OCI-LY3 (cell line): ENCODE measurements at regions not wholly inside any gene's neighbourhood (a gene's known extent, or its start where the extent isn't known, plus 50 kb on each side); places are given as distances from the start of the nearest gene placed in this dataset.

Experiments used
- H2AFZ ChIP-seq: fragments of 200-600, 300-600 bp; shearing (Covaris generic); 2 replicates; pipeline ENCODE4 v1.6.0; 2014; ENCODE audit warnings: antibody characterized with exemption, low read depth, low read length
- H3K27ac ChIP-seq: fragments of 200-600, 300-600 bp; sonication (generic); 2 replicates; pipeline ENCODE4 v1.5.1; 2014; ENCODE audit warnings: mild to moderate bottlenecking, low read length, moderate library complexity, mixed read lengths
- H3K27me3 ChIP-seq: fragments of 200-600, 300-600 bp; sonication (generic); 2 replicates; pipeline ENCODE4 v1.6.1; 2014; ENCODE audit warnings: low read depth, low read length, mixed read lengths
- H3K36me3 ChIP-seq: fragments of 200-600, 300-600 bp; sonication (generic); replicated peaks from 2 replicates; pipeline ENCODE3; 2014; ENCODE audit warnings: low read depth, low read length, mixed read lengths
- H3K4me1 ChIP-seq: fragments of 300-600, 200-600 bp; sonication (generic); 2 replicates; pipeline ENCODE4 v1.6.1; 2014; ENCODE audit warnings: low read length, mixed read lengths
- H3K4me2 ChIP-seq: fragments of 200-600, 300-600 bp; sonication (generic); 2 replicates; pipeline ENCODE4 v1.6.1; 2014; ENCODE audit warnings: low read length, mixed read lengths
- H3K4me3 ChIP-seq: fragments of 300-600, 200-600 bp; sonication (generic); 2 replicates; pipeline ENCODE4 v1.5.1; 2014; ENCODE audit warnings: antibody characterized with exemption, mild to moderate bottlenecking, low read length, moderate library complexity
- H3K79me2 ChIP-seq: fragments of 300-600, 200-600 bp; shearing (Covaris generic); 2 replicates; pipeline ENCODE4 v1.6.1; 2014; ENCODE audit warnings: mild to moderate bottlenecking, low read length, mixed read lengths
- H3K9ac ChIP-seq: fragments of 300-600, 200-600 bp; shearing (Covaris generic); 2 replicates; pipeline ENCODE4 v1.6.0; 2014; ENCODE audit warnings: mild to moderate bottlenecking, low read length, moderate library complexity
- H3K9me3 ChIP-seq: fragments of 200-600, 300-600 bp; shearing (Covaris generic); 2 replicates; pipeline ENCODE4 v1.6.1; 2014; ENCODE audit warnings: low read length, mixed read lengths; ENCODE audit not compliant: insufficient read depth
- H4K20me1 ChIP-seq: fragments of 200-600, 300-600 bp; sonication (generic); 2 replicates; pipeline ENCODE4 v1.6.1; 2016; ENCODE audit warnings: low read length, mixed read lengths; ENCODE audit not compliant: insufficient read depth
- EZH2phosphoT487 ChIP-seq: fragments of 200-600 bp; shearing (Covaris generic); IDR thresholded peaks from 2 replicates; pipeline ENCODE4 v1.6.1; 2018; ENCODE audit warnings: antibody characterized with exemption, mixed run types, low read depth
- TF ChIP-seq, protein P1 (sequence below): fragments of 200-600, 300-600 bp; sonication (generic); IDR thresholded peaks from 2 replicates; pipeline ENCODE4 v1.5.1; 2014; ENCODE audit warnings: antibody characterized with exemption, low read length, low read depth

DNA sequence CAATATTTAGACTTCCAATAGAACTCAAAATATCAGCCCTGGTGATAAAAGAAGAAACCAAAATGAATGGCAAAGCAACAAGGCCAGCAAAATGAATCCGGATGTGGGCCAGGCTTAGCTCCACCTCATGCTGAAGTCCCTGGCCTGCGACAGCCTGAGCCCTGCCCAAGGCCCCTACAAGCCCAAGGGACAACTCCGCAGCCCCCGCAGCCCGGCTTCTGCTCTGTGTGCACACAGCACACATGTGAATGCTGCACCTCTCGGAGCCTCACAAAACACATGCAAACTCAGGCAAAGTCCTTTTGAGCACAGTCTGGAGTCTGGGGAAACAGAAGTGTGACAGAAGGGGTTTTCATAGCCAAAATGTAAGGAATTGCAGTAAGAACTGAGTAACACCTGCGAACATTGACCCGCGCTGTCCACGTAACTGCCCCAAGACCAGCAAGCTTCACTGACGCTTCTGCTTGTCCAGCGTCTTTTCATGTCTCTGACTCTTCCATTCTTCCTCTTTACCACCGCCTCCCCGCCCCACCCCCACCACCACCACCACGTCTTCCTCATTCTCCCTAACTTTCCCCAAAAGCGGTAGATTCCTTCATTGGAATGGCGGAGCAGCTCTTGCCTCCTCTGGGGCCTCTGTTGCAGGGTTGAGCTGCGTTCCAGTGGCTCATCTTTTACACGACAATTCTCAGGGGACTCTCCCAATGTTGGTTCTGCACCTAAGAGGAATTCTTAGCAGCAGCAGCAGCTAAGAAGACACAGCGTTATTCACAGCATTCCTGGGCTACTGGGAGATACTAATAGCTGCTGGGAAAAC, 136.4 kb upstream of the COPS8 start:
- no peaks in the 10 kb centered on the region for H3K36me3 ChIP-seq
- no peak overlapping the region for H3K4me2 ChIP-seq
- no peak overlapping the region for H3K4me3 ChIP-seq
- no peaks in the 10 kb centered on the region for H3K9me3 ChIP-seq
- H3K79me2 ChIP-seq = no peaks in the 10 kb centered on the region
- H3K27me3 ChIP-seq = no peaks in the 10 kb centered on the region
- no peaks in the 10 kb centered on the region for H4K20me1 ChIP-seq
- no peak for TF ChIP-seq EZH2phosphoT487
- TF ChIP-seq, protein P1, sequence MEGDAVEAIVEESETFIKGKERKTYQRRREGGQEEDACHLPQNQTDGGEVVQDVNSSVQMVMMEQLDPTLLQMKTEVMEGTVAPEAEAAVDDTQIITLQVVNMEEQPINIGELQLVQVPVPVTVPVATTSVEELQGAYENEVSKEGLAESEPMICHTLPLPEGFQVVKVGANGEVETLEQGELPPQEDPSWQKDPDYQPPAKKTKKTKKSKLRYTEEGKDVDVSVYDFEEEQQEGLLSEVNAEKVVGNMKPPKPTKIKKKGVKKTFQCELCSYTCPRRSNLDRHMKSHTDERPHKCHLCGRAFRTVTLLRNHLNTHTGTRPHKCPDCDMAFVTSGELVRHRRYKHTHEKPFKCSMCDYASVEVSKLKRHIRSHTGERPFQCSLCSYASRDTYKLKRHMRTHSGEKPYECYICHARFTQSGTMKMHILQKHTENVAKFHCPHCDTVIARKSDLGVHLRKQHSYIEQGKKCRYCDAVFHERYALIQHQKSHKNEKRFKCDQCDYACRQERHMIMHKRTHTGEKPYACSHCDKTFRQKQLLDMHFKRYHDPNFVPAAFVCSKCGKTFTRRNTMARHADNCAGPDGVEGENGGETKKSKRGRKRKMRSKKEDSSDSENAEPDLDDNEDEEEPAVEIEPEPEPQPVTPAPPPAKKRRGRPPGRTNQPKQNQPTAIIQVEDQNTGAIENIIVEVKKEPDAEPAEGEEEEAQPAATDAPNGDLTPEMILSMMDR = no peak
- H3K4me1 ChIP-seq = no peaks in the 10 kb centered on the region
- no peak overlapping the region for H3K27ac ChIP-seq
- no peak overlapping the region for H3K9ac ChIP-seq
- no peak overlapping the region for H2AFZ ChIP-seq

DNA sequence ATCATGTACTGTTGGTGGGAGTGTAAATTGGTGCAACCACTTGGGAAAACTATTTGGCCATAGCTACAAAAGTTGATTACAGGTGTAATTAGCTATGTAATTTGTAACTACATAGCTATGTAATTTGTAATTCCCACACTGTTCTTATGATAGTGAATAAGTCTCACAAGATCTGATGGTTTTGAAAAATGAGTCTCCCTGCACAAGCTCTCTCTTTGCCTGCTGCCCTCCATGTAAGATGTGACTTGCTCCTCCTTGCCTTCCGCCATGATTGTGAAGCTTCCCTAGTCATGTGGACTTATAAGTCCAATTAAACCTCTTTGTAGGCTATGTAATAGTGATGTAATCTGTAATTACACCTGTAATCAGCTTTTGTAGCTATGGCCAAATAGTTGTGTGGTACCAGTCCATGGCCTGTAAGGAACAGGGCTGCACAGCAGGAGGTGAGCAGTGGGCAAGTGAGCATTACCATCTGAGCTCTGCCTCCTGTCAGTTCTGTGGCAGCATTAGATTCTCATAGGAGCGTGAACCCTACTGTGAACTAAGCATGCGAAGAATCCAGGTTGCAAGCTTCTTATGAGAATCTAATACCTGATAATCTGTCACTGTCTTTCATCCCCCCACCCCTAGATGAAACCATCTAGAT, 133.7 kb upstream of the COPS8 start:
- Histone ChIP-seq H3K4me2 (no peak overlapping the region), H3K4me3 (no peak overlapping the region), H3K4me1 (no peaks in the 10 kb centered on the region), H3K79me2 (no peaks in the 10 kb centered on the region), H3K9ac (no peak overlapping the region), H3K9me3 (no peaks in the 10 kb centered on the region), H4K20me1 (no peaks in the 10 kb centered on the region), H2AFZ (no peak overlapping the region), H3K27me3 (no peaks in the 10 kb centered on the region), H3K27ac (no peak overlapping the region), H3K36me3 (no peaks in the 10 kb centered on the region)
- no peak for TF ChIP-seq EZH2phosphoT487
- TF ChIP-seq, protein P1 = no peak

DNA sequence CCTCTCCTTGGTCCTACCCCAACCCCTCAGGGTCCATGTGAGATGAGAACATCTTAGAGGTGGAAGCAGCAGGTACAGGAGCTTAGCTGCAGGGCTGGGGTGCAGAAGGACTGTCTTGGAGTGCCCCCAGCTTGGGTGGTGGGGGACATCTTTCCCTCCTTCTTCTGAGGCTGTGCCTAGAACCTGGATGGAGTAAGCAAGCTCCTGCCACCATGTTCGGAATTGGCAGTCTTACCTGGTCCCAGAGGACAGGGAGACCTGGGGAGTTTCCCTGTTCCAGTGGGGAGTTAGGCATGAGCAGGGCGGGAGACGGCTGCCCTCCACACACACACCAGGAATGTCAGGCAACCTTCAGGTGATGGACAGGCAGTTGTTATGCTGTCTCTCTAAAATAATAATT, 131.0 kb upstream of the COPS8 start:
- no peak for TF ChIP-seq EZH2phosphoT487
- TF ChIP-seq, protein P1 = no peak
- no peak overlapping the region for H3K9ac ChIP-seq
- no peaks in the 10 kb centered on the region for H3K4me1 ChIP-seq
- H3K27ac ChIP-seq = no peak overlapping the region
- H4K20me1 ChIP-seq = no peaks in the 10 kb centered on the region
- no peaks in the 10 kb centered on the region for H3K9me3 ChIP-seq
- no peaks in the 10 kb centered on the region; the same call in 1 of the 2 replicates for H3K27me3 ChIP-seq
- no peaks in the 10 kb centered on the region for H3K36me3 ChIP-seq
- no peak overlapping the region for H3K4me2 ChIP-seq
- H2AFZ ChIP-seq = no peak overlapping the region
- no peak overlapping the region for H3K4me3 ChIP-seq
- H3K79me2 ChIP-seq = no peaks in the 10 kb centered on the region

DNA sequence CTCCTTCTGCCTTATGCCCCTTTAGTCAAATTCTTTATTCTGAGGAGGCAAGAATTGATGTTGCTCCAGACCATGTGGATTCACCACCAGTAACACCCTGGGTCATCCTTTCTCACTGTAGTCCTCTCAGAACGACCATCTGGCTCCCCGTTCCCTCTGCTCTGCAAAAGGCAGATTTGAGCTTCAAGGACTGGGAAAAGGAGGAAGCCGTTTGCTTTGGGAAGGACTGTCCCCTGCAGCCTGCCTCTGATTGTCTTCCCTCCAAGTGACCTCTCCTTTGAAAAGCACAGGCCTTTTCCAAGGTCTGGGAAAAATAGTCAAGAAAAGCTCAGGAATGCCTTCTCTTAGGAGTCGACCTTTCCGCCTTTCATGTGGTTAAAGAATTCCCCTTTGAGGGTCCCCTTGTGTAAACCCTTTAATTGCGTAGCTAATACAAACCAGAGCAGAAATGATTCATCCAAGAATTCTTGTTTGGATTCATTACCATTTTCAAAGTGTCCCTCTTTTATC, 130.1 kb upstream of the COPS8 start:
- H3K27ac ChIP-seq = no peak overlapping the region
- H3K9me3 ChIP-seq = no peaks in the 10 kb centered on the region
- H4K20me1 ChIP-seq = no peaks in the 10 kb centered on the region
- no peaks in the 10 kb centered on the region; the same call in 1 of the 2 replicates for H3K27me3 ChIP-seq
- no peak overlapping the region for H3K4me3 ChIP-seq
- no peaks in the 10 kb centered on the region for H3K36me3 ChIP-seq
- H3K9ac ChIP-seq = no peak overlapping the region
- H2AFZ ChIP-seq = no peak overlapping the region
- no peaks in the 10 kb centered on the region for H3K79me2 ChIP-seq
- H3K4me2 ChIP-seq = no peak overlapping the region
- TF ChIP-seq, protein P1 = no peak
- no peak for TF ChIP-seq EZH2phosphoT487
- no peaks in the 10 kb centered on the region for H3K4me1 ChIP-seq
